ENCODE measurements at regions not wholly inside any gene's neighbourhood (a gene's known extent, or its start where the extent isn't known, plus 50 kb on each side); places are given as distances from the start of the nearest gene placed in this dataset.

- H3K4me1 ChIP-seq (replicated peaks in 1 of 2) = no peaks in the 10 kb centered on the region
- WGBS, 4 donors = 64 to 77% (median 67%) methylated on average over 8 of the region's 8 CpGs
- no peak overlapping the region for H3K4me3 ChIP-seq
- H3K27ac ChIP-seq = no peak overlapping the region
- no peaks in the 10 kb centered on the region for H3K9me3 ChIP-seq (replicated peaks in 1 of 3)
- H3K36me3 ChIP-seq (replicated peaks in 1 of 2) = no peaks in the 10 kb centered on the region
- no peak for DNase-seq
- TF ChIP-seq POLR2A (IDR thresholded peaks at IDR 0.05) = no peak
- TF ChIP-seq, protein P1, sequence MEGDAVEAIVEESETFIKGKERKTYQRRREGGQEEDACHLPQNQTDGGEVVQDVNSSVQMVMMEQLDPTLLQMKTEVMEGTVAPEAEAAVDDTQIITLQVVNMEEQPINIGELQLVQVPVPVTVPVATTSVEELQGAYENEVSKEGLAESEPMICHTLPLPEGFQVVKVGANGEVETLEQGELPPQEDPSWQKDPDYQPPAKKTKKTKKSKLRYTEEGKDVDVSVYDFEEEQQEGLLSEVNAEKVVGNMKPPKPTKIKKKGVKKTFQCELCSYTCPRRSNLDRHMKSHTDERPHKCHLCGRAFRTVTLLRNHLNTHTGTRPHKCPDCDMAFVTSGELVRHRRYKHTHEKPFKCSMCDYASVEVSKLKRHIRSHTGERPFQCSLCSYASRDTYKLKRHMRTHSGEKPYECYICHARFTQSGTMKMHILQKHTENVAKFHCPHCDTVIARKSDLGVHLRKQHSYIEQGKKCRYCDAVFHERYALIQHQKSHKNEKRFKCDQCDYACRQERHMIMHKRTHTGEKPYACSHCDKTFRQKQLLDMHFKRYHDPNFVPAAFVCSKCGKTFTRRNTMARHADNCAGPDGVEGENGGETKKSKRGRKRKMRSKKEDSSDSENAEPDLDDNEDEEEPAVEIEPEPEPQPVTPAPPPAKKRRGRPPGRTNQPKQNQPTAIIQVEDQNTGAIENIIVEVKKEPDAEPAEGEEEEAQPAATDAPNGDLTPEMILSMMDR (IDR thresholded peaks at IDR 0.05) = no peak
- no peaks in the 10 kb centered on the region for H3K27me3 ChIP-seq
- intact Hi-C loops (cut with DNase I) = no loop called here
Measured at GRCh38 chr5:125713109-125713805, 710.0 kb upstream of the GRAMD2B start.

- Histone ChIP-seq H3K27me3 (no peaks in the 10 kb centered on the region), H3K9me3 (replicated peaks in 1 of 3) (no peaks in the 10 kb centered on the region), H3K27ac (no peak overlapping the region), H3K36me3 (replicated peaks in 1 of 2) (no peaks in the 10 kb centered on the region), H3K4me3 (no peak overlapping the region), H3K4me1 (replicated peaks in 1 of 2) (no peaks in the 10 kb centered on the region)
- no peak for DNase-seq
- intact Hi-C loops (cut with DNase I) = no loop called here
- TF ChIP-seq, protein P1 (IDR thresholded peaks at IDR 0.05) = no peak
- TF ChIP-seq POLR2A (IDR thresholded peaks at IDR 0.05) = no peak
- 79 to 91% (median 90%) methylated on average over 2 of the region's 2 CpGs for WGBS, 4 donors
Measured at GRCh38 chr5:125715216-125715615, 708.0 kb upstream of the GRAMD2B start.

GRCh38 chr5:125717209-125717608 lies 706.0 kb upstream of the GRAMD2B start:
- Histone ChIP-seq H3K4me3 (no peak overlapping the region), H3K36me3 (replicated peaks in 1 of 2) (no peaks in the 10 kb centered on the region), H3K27ac (no peak overlapping the region), H3K27me3 (no peaks in the 10 kb centered on the region), H3K9me3 (replicated peaks in 1 of 3) (no peaks in the 10 kb centered on the region), H3K4me1 (replicated peaks in 1 of 2) (no peaks in the 10 kb centered on the region)
- intact Hi-C loops (cut with DNase I) = no loop called here
- TF ChIP-seq, protein P1 (IDR thresholded peaks at IDR 0.05) = no peak
- no peak for DNase-seq

- no peak overlapping the region for H3K4me3 ChIP-seq
- H3K36me3 ChIP-seq (replicated peaks in 1 of 2) = no peaks in the 10 kb centered on the region
- H3K27me3 ChIP-seq = no peaks in the 10 kb centered on the region
- no peaks in the 10 kb centered on the region for H3K4me1 ChIP-seq (replicated peaks in 1 of 2)
- H3K27ac ChIP-seq = no peak overlapping the region
- WGBS, 4 donors = 60 to 67% (median 65%) methylated on average over 9 of the region's 9 CpGs
- TF ChIP-seq POLR2A (IDR thresholded peaks at IDR 0.05) = no peak
- TF ChIP-seq, protein P1 (IDR thresholded peaks at IDR 0.05) = no peak
- intact Hi-C loops (cut with DNase I) = no loop called here
- DNase-seq = no peak
- no peaks in the 10 kb centered on the region for H3K9me3 ChIP-seq (replicated peaks in 1 of 3)
Measured at GRCh38 chr5:125719681-125720347, 703.4 kb upstream of the GRAMD2B start.
